NCI-H1694 treated with DMSO at 0.1 percent for 48 hours (cell line): ENCODE measurements at regions not wholly inside any gene's neighbourhood (a gene's known extent, or its start where the extent isn't known, plus 50 kb on each side); places are given as distances from the start of the nearest gene placed in this dataset.
"Not testable (repeated sequence)": the region's sequence is repeated elsewhere in the genome, so short reads cannot be mapped to it uniquely, and the experiment has no call there.

Source experiments
- DNase-seq: peaks from one replicate; lab custom pipeline; 2025; lab: John Stamatoyannopoulos, UW

DNA sequence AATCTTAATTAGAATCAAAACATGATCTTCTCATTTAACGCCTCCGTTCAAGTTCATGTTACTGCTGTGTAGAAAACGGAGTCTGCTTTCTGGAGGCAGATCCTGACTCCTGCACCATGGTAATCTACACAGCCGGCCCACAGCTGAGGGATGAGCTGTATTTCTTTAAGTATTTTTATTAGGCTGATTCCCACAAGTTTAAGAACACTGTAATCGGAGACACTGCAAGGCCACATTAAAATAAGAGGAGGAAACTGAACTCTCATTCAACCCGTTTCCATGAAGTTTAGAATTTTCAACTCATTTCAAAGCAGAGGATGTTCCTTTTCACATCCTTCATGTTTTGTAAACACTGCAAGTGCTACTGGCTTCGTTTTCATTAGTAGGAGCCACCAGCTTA, 372.2 kb downstream of the NFIB start:
- no peak for DNase-seq

DNA sequence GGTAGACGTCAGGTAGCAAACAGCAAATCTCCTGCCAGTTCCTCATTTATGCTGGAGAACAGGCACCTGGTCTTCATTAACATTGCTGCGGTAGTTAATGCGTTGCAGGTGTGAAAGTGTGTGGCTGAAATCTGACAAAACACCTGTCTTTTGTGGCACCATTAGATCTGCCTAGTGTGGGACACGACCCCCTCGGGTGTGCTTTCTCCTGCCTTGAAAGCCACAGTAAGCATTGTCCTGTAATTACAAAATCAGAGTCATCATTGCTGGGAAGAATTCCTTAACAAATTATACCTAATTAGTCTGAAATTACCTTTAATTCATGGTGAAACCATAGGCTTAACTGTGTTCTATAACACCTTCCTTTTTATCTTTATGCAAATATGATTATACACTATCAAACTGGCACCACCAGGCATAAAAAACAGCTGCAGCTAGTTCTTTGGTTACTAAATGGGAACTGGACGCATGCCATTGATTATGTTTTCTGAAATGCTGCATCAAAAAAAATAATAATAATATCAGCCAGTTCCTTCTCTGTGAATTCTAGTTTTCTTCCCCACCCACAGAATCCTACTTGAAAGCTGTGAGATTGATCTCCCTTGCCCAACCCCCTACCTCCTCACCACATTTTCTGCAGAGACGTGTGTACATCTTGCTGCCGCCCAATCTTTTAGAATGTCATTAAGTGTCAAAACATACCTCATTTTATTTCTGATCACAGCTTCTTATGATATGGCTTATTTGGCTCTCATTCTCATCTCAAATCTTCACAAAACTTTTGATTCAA, 374.0 kb downstream of the NFIB start:
- no peak for DNase-seq

DNA sequence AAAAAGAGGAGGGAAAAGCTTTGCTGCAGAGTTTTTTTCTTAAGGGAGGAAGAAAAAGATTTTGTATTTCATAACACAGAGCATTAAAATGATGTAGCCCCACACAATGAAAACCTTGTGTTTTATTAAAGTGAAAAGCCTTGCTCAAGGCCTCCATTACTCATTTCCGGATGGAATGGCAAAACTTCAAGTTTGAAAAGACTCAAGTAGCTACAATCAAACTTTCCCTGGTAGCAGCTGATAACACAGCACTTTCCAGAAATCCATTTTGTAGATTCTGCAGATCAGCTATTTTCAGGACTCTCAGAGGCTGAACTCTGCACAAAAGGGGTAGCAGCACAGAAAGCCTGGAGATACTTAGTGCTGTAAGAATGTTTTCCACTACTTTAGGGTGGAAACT, 374.8 kb downstream of the NFIB start:
- DNase-seq = no peak

DNA sequence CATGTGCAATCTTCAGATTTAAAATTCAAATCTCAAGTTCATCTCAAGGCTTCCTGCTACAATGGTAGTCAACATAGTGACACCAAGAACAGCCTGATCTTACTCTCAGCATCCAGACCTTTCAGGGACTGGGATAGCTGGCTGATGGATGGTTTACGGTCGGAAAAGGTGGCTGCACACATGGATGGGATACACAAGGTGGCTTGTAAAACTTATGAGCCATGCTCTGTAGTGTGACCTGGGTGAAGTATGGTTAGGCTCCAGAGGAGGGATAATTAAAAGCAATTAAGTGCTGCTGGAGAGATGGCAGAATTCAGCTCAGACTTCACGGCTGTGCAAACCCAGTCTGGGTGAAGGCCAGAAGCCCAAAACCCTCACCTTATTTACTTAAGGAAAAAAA, 379.5 kb downstream of the NFIB start:
- no peak for DNase-seq

DNA sequence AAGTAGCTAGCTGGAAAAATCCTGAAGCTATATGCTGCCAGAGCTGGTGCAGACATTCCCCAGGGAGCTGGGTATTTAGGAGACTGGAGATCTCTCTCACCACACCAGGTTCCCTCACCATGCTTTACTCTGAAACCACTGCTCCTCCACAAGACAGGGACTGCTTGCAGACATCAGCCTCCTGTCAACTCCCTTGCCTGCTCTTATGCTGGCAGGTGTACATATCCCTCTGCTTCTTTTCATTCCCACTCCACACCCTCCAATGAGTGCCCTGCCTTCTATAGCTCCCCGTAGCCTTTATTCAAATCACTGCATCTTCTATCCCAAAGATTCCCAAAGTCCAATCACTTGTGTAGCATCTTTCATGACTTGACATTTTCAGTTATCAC, 380.7 kb downstream of the NFIB start:
- no peak for DNase-seq

DNA sequence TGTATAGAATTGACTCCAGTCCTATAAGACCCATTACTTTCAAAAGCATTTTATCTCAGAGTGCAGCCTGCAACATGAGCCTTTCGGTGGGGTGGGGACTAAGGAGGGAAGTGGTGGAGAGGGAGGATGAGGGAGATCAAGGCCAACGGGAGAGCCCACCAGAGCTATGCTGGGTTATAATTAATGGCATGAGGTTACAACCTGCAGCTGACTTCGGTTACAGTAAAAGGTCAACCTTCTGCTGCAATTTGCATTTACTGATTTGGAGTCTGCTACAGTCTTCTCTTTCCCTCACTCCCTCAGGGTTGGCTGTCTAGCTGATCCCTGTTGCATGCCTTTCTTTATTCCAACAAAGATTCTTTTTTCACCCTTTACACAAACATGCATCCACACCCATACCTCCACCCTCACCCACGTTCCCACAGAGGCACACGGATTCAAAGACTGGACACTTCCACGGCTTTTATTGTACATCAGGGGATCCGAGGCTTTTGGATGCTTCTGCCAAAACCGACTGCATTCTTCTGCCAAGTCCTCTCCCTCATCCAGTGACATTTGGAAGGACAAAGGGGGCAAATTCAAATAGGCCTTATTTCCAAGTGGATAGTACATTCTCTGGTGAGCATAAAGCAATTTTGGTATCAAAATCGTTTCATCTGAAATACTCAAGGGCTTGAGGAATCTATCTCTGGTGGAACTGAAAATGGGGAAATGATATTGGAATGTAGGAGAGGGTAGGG, 381.2 kb downstream of the NFIB start:
- no peak for DNase-seq

DNA sequence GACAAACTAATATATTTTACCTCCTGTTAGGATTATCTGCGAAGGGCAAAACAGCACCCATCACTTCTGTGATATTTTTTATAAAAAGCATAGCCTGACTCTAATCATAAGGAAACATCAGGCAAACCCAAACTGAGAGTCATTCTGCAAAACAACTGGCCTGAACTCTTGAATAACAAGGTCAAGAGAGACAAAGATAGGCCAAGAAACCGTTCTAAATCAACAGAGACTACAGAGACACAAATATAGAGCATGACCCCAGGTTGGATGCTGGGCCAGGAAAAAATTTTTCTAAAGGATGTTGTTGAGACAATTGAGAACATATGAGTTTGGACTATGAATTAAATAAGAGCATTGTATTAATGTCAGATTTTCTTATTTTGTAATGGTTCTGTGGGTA, 384.9 kb downstream of the NFIB start:
- DNase-seq = no peak

DNA sequence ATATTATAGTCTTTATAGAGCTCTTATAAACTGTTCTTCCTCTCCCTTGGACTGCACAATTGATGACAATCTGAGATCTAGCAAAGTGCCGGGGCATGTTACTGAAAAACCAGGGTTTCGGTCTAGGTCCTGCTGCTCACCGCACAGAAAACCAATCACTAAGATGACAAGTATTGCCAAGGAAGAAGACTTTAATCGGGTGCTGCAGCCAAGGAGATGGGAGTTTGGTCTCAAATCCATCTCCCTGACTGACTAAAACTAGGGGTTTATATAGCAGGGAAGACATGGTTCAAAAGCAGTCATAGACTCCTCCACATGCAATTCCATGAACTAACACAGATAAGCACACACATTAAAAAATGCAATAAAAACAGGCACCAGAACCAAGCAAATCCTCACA, 390.6 kb downstream of the NFIB start:
- DNase-seq = no peak

DNA sequence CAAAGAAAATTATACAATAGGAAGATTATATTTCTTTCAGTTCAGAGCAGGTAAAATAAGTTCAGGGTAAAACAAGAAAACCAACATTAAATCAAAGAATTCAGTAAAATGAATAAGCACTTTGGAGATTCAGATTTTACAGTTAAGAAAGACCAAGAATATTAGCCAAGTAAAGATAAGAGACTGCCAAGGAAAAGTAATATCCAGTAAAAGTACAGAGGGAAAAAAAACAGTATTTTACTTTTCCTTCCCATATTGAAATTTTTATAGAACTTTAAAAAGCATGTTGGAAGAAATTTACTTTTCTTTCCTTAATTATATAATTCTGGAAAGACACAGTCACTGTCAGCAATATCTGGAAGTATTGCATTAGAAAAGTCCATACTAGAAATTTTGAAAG, 393.4 kb downstream of the NFIB start:
- DNase-seq = no peak

DNA sequence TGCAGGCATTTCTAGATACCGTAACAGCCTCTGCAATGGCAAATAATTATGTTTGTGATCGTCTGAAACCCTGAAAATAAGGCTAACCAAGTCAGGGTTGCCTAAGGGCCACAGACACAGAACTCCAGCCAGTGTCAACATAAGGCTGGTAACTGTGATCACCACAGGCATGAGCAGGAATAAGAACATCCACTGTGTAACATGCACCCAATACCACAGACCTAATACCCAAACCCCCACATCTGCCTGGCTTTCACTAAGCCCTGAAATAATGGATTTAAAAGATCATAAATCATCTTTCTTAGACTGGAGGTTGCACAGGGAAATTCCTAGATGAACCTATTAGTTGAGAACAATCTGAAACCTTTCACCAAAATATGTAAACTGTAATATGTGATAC, 394.5 kb downstream of the NFIB start:
- DNase-seq = no peak

DNA sequence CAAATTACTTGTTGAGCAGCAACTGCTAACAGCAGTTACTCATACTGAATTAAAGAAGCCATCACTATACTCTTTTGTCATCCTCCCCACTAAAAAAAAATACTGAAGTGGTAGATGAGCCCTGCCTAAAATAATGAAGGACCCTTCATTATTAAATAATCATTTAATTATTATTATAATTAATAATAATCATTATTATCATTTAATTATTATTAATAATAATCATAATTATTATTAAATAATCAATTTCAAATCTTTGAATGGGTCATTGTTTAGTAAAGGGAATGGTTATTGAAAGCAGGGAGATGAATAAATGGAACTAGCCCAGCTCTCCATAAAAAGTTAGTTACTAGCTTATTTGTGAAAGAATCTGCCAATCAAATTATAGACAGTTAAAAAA, 396.4 kb downstream of the NFIB start:
- no peak for DNase-seq

DNA sequence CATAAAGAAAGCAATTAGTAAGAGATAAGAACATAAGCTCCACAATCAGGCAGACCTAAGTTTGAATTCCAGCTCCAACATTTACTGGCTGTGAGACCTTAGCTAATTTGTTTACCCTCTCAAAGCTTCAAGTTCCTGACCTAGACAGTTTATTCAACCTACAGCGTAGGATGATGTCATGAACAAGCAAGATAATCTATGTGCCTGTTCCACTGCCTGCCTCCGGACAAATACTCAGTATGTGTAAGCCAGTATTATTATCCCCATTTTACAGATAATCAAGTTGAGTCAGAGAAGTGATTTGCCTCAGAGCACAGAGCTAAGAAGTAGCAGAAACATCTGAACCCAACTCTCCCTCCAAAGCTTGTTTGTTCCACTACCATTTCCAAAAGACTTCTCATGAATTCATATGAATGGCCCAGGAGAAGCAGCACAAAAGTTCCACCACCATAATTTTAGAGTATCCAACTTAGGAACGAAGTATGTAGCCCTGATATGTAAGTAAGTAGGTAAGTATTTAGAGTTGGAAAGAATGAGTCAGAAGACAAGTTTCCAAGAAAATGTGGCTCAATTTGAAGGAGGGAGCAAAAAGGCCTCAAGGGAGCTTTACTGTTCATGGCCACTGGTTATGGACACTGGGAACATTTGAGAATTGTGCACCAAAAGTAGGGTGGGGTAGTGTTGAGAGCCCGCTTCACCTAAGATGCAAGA, 398.2 kb downstream of the NFIB start:
- DNase-seq = no peak

DNA sequence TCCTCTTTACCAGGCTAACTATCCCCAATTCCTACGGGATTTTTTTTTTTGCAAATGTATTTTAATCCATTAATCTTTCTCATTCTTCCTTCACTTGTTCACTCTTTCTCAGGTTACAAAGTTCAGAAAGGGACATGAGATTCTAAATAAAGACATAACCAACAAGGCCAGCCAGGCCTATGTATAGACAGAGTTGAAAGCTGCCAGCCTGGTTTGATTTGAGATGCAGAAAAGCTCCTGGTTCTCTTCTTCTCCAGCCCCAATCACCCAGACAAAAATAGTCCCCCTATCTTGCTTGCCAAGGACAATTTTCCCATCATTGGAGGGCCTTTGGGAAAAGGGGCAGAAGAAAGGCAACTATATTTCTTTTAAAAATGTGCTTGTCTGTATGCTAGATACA, 398.8 kb downstream of the NFIB start:
- DNase-seq = no peak

DNA sequence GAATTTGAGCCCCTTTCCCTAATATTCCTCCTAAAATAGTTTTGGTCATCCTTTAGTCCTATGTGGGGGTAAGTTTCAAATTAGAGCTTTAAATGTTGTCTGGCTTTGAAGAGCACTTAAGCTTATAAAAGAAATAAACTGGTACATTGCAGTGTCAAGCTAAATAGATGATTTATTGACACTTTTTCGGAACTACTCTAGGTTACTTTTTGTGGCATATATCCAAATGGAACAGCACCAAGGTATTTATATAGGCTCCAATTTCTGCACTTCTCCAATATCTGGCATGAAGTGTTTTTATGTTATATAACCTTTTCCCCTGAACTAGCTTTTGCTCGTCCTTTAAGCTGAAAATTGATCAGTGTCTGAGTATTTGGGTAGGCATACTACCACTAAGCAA, 402.5 kb downstream of the NFIB start:
- no peak for DNase-seq

DNA sequence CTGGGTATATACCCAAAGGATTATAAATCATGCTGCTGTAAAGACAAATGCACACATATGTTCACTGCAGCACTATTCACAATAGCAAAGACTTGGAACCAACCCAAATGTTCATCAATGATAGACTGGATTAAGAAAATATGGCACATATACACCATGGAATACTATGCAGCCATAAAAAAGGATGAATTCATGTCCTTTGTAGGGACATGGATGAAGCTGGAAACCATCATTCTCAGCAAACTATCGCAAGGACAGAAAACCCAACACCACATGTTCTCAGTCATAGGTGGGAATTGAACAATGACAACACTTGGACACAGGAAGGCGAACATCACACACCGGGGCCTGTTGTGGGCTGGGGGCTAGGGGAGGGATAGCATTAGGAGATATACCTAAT, 406.1 kb downstream of the NFIB start:
- DNase-seq = not testable (repeated sequence)

DNA sequence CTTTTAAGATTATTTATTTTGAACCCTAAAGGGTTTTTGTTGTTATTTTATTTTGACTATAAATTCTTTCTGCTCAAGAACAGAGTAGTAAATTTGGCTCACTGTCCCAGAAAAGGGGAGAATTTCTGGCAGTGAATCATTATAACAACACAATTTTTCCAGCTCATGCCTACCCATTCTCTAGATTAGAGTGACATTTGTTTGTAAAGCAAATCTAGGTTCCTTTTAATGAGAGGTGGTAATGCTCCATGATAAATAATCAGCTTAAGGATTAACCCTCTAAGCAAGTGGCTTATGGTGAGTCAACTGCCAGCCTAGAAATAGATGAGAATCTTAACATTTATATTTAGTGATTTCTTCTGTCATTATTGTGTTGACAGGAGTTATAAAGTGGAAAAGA, 409.2 kb downstream of the NFIB start:
- no peak for DNase-seq

DNA sequence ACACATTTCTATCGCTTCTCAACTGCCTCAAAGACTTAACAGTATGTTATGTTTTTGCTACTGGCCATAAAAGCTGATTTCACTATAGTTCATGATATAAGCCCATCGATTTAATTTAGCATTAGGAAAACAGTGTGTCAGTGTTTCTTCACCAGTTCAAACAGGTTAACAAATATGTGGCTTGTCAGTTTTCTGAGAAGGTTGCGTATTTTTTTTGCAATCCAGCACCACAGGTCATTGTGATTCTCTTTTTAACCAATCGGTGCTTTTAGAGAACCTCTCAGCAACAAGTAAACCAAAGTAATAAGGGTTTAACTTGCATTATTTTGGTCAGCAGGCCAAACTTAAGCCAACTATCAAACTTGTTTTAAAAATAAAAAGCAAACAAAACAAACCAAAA, 409.6 kb downstream of the NFIB start:
- DNase-seq = no peak

DNA sequence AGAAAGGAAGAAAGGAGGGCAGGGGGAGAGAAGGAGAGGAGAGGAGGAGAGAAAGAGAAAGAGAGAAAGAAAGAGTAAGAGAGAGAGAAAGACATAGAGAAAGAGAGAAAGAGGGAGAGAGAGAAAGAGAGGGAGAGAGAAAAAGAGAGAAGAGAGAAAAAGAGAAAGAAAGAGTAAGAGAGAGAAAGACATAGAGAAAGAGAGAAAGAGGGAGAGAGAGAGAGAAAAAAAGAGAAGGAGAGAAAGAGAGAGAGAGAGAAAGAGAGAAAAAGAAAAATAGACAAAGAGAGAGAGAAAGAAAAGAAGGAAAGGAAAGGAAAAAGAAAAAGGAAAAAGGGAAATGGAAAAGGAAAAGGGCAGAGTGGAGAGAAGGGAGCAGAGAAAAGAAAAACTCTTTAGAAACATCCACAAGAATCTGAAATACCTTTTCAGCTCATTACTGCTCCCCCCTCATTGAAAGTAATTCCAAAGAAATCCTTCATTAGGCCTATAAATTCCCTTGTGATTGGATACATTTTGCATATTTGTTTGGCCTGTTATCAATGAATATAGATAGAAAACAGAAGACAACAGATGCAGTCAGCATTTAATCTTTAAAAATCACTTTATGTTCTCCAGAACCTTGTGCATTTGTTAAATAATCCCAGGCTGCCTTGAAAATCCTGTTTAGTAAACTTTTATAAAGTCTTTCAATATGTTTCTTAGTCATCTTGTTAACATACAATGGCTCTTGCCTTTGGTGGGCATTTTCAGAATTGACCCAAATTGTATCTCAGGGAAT, 411.5 kb downstream of the NFIB start:
- no peak for DNase-seq

DNA sequence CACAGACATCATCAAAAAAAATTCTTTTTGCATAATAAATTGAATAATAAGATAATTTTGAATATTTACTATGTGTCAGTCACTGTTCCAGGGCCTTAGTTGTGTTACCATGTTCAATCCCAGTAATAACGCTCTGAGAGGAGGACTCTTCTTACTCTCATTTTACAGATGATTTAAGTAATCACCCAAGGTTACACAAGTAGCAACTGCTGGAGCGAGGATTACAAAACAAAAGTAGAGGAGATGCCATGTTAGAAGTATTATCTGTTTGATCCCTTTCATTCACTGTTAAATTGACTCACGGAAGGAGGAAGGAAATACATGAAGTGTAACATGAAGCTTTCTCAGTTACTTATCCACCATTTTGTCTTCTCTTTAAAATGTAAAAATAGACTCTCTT, 412.8 kb downstream of the NFIB start:
- DNase-seq = no peak

DNA sequence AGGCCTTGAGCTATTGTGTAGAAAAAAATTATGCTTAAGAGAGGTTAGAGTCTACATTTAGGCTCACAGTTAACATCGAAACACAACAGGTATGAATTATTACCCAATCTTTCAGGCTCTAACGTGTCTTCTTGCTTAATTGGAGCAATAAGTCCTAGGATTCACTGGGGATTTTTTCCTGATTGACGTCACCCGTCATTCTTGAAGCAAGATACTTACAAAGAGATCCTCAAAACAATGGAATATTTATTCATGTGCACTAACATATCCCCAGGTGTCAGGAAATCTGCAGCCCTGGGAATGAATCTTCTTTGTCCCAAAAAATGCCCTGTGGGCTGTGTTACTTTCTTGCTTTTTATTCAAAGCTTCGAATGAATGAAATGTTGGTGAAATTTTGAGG, 413.5 kb downstream of the NFIB start:
- no peak for DNase-seq

DNA sequence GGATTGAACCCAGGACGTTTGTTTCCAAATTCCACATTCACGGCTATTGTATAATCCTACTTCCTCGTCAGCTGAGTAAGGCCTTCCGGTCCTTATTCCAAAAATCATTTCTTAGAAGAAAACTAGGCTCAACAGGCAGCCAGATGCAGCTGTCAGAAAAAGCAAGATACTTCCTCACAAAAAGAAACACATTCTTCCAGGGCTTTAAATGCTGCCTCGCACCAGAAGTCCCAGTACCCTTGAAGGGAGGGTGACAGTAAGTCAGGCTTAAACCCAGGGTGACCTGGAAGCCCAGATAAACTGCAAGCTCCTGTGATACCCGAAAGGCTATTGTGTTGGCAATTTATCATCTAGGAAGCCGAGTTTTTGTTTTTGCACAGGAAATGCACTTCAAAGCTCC, 414.0 kb downstream of the NFIB start:
- DNase-seq = no peak

DNA sequence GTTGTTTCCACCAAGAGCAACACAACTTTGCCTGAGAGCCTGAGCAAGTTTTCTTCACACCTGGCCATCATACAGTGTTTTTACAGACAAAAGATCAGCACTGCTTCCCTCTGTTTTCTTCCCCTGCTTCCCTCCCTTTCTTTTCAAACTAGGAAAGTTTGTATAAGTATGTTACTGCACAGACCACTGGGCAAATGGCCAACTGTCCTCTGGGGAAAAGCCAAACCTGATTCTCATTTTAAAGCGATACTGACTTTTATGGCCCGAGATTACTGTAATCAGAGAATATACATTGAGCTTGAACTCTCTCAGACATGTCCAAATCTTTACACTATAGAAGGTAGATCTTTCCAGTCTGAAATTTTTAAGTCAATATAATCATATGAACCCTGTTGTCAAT, 415.0 kb downstream of the NFIB start:
- no peak for DNase-seq
